HEK293T (cell line): ENCODE measurements at regions not wholly inside any gene's neighbourhood (a gene's known extent, or its start where the extent isn't known, plus 50 kb on each side); places are given as distances from the start of the nearest gene placed in this dataset.

ENCODE experiments used
- ARNT ChIP-seq: fragments of 450-650 bp; IDR thresholded peaks from 2 replicates; pipeline ENCODE4 v1.6.1; 2017; ENCODE audit warnings: mild to moderate bottlenecking
- BHLHE40 ChIP-seq: fragments of 450-650 bp; IDR thresholded peaks from 2 replicates; pipeline ENCODE4 v1.6.1; 2016; ENCODE audit warnings: mild to moderate bottlenecking, moderate library complexity, borderline replicate concordance
- CTBP1 ChIP-seq: fragments of 450-650 bp; IDR thresholded peaks from 2 replicates; pipeline ENCODE4 v1.6.1; 2016; ENCODE audit warnings: borderline replicate concordance
- ELF4 ChIP-seq: fragments of 450-650 bp; IDR thresholded peaks from 2 replicates; pipeline ENCODE4 v1.6.1; 2017; ENCODE audit warnings: antibody characterized with exemption
- FOXM1 ChIP-seq: fragments of 450-650 bp; IDR thresholded peaks from 2 replicates; pipeline ENCODE4 v1.6.1; 2017; ENCODE audit warnings: mild to moderate bottlenecking, borderline replicate concordance
- L3MBTL2 ChIP-seq: fragments of 450-650 bp; conservative IDR thresholded peaks from 2 replicates; pipeline ENCODE4 v1.6.1; 2016; ENCODE audit warnings: mild to moderate bottlenecking
- LEF1 ChIP-seq: fragments of 450-650 bp; IDR thresholded peaks from 2 replicates; pipeline ENCODE4 v1.6.1; 2017; ENCODE audit warnings: mild to moderate bottlenecking, borderline replicate concordance
- NFRKB ChIP-seq: fragments of 450-650 bp; IDR thresholded peaks from 2 replicates; pipeline ENCODE4 v1.6.1; 2016; ENCODE audit warnings: mild to moderate bottlenecking, moderate library complexity
- PKNOX1 ChIP-seq: fragments of 450-650 bp; IDR thresholded peaks from 2 replicates; pipeline ENCODE4 v1.6.1; 2016
- SP1 ChIP-seq: fragments of 450-650 bp; IDR thresholded peaks from 2 replicates; pipeline ENCODE4 v1.6.1; 2017
- SUZ12 ChIP-seq: fragments of 450-650 bp; IDR thresholded peaks from 2 replicates; pipeline ENCODE4 v1.6.1; 2016; ENCODE audit warnings: mild to moderate bottlenecking
- TARDBP ChIP-seq: fragments of 450-650 bp; IDR thresholded peaks from 2 replicates; pipeline ENCODE4 v1.6.1; 2016
- ZNF384 ChIP-seq: fragments of 450-650 bp; IDR thresholded peaks from 2 replicates; pipeline ENCODE4 v1.6.1; 2016

GRCh38 chr22:48031589-48031988 is 1269.1 kb downstream of the TBC1D22A start:
- no peak for TF ChIP-seq PKNOX1
- no peak for TF ChIP-seq NFRKB
- TF ChIP-seq ELF4: no peak
- no peak for TF ChIP-seq SUZ12
- no peak for TF ChIP-seq SP1
- TF ChIP-seq FOXM1: no peak
- no peak for TF ChIP-seq CTBP1
- no peak for TF ChIP-seq LEF1
- TF ChIP-seq L3MBTL2: no peak
- no peak for TF ChIP-seq BHLHE40
- TF ChIP-seq TARDBP: no peak
- TF ChIP-seq ARNT: no peak
- no peak for TF ChIP-seq ZNF384
